ENCODE measurements at regions not wholly inside any gene's neighbourhood (a gene's known extent, or its start where the extent isn't known, plus 50 kb on each side); places are given as distances from the start of the nearest gene placed in this dataset.
"Not testable (repeated sequence)": the region's sequence is repeated elsewhere in the genome, so short reads cannot be mapped to it uniquely, and the experiment has no call there.

GRCh38 chr11:105429096-105429910 lies 180.6 kb upstream of the GRIA4 start:
- no peak for DNase-seq

GRCh38 chr11:105407101-105407500 lies 202.8 kb upstream of the GRIA4 start:
- DNase-seq: no peak

- DNase-seq: no peak
These were observed 208.5 kb upstream of the GRIA4 start for GRCh38 chr11:105401269-105401809.

- DNase-seq: no peak
These were observed 210.4 kb upstream of the GRIA4 start for GRCh38 chr11:105399511-105399910.

- DNase-seq: no peak
These were observed 211.2 kb upstream of the GRIA4 start for GRCh38 chr11:105398636-105399035.

DNA sequence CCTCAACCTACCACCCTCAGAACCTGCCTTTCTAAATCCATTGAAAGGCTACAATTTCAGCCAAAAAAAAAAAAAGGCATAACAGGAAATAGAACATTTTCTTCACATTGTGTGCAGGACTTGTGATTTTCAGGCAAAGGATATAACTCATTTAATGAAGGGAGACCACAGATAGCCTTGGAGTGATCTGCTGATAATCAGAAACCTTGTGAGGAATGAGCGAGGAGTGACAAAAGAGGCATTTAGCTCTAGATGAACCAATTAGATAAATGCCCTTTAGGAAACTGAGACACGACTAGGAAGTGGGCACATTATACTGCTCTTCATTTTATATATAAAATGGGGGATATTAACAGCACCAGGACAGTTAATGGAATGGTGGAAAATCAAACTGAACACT lies 216.5 kb upstream of the GRIA4 start:
- no peak for DNase-seq

DNA sequence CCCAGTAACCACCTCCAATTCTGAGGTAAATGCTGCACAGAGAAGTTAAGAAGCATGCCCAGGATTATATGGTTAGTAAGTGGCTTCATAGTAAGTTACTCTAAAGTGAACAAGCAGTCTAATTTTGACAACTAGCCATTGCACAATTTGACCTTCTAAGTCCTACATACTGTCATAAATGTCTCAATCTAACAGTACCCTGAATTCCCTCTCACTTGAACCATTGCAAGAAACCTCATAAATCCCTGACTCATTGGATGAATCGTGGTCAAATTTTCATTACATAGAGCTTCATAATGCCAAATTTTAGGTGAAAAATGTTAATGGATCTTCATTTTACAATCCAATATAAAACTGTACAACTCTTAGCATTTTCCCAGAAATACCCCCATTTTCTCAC lies 217.3 kb upstream of the GRIA4 start:
- no peak for DNase-seq

GRCh38 chr11:105389952-105390351 lies 219.9 kb upstream of the GRIA4 start:
- DNase-seq: no peak

DNA sequence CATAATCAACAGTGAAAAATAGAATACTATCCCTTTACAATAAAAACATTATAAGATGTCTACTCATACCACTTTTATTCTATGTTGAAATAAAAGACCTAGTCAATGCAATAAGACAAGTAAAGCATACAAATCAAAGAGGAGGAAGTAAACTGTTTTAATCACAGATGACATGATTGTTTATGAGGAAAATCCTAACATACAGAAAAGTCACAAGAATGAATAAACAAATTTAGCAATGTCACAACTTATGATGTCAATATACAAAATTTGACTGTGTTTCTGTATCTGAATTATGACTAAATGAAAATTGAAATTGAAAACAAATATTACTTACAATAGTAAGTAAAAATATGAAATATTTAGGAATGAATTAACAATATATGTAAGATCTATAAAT lies 221.9 kb upstream of the GRIA4 start:
- DNase-seq: no peak

DNA sequence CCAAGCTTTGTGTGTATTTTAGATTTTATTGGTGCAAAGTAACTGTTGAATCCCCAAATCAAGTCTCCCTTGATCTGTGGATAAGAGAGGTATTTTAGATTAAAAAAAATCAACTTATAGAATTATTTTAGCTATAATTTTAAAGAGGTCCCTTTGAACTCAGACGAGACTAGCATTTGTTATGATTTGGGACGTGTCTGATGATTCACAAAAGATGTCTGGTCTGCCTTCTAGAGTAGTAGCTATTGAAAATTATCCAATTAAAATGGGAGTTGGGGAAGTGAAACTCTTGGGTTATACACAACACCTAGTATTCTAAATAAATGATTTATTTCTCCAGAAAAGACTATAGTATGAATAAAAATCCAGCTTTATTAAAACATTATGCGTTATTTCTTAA lies 227.9 kb upstream of the GRIA4 start:
- DNase-seq: no peak

DNA sequence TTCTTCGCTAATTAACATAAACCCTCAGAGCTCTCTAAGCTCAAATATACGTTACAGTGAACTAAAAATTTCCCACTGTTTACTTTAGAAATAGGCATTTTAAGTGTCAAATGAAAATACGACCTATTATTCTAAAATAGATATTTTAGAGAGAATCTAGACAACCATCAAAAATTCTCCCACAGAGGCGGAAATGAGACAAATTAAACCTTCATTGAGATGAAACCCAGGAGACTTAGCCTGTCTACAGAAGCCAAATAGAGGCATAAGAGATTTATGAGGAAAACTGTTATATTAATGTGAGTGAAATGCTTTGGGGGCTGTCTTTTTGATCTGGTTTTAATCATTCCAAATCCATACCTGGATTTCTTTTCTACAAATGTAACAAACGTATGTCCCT lies 232.0 kb upstream of the GRIA4 start:
- DNase-seq: no peak

- no peak for DNase-seq
These were observed 232.6 kb upstream of the CARD18 start for GRCh38 chr11:105372206-105372605.

- no peak for DNase-seq
These were observed 231.7 kb upstream of the CARD18 start for GRCh38 chr11:105371311-105371710.

GRCh38 chr11:105368711-105369110 lies 229.1 kb upstream of the CARD18 start:
- DNase-seq: no peak

DNA sequence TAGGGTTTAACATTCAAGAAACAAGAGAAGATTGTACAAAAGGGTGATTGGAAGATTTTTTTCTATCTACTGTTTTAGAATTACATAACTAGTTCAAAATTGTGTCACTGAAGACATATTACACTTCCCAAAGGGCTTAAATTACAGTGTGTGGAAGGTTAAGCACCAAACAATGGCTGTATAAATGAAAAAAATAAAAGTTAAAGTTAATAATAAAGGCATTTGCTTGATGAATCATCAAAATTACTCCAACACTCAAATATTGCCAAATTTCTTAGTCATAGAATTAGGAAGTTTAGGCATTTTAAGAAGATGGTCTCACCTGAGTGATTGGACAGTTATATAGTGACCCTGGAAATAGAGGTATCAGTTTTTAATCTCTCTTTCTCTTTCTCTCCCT lies 227.6 kb upstream of the CARD18 start:
- no peak for DNase-seq

- DNase-seq: no peak
These were observed 222.1 kb upstream of the CARD18 start for GRCh38 chr11:105361651-105362050.

DNA sequence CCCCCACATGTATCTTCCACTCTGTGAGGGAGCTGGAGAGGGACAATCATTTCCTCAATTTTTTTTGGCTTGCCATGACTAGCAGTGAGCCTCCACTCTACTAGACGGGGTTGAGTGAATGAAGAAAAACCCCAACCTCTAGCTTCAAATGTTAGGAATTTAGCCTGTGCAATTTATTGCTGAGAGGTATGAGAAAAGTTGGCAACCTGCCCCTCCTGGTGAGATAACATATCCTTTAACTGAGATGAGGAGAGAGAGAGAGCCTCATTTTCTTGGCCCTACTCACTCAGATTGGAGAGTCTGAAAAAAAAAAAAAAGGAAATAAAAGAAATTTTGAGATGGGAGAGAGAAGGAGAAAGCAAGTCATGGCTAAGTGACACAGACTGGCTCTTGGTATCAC lies 218.2 kb upstream of the CARD18 start:
- DNase-seq: no peak

GRCh38 chr11:105357146-105357545 lies 217.6 kb upstream of the CARD18 start:
- no peak for DNase-seq

DNA sequence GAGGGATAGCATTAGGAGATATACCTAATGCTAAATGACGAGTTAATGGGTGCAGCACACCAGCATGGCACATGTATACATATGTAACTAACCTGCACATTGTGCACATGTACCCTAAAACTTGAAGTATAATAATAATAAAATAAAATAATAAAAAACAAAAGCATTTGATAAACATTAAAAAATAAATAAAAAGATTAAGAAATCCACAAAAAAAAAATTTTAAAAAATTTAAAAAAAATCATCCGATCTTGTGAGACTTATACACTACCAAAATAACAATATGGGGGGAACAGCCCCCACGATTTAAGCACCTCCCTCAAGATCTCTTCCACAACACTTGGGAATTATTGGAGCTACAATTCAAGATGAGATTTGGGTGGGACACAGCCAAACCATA lies 210.3 kb upstream of the CARD18 start:
- DNase-seq: not testable (repeated sequence)

GRCh38 chr11:105344938-105345337 lies 205.4 kb upstream of the CARD18 start:
- DNase-seq: no peak

DNA sequence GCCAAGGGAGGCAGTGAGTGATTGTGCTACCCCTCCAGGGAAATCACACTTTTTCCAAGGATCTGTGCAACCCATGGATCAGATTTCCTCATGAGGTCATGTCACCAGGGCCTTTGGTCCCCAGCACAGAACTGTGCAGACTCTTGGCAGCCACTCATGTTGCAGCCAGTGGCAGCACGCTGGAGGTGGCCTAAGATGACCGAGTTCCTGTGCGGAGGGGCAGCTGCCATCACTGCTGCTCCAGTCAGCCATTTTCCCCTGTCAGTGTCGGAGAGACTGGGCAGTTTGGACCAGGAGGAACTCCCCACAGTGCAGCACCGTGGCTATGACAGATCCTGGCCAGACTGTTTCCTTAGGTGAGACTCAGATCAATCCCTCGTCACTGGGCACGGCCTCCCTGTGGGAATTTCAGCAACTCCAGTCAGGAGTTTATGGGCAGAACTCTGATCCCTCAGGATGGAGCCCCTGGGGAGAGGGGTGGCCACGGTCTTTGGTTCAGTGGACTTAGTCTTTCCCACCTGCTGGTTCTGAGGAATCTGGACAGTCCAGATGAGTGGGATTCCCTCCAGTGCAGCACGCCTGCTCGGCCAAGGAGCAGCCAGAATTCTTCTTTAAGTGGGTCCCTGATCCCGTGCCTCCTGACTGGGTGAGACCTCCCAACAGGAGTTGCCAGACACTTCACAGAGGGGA lies 194.6 kb upstream of the CARD18 start:
- no peak for DNase-seq

- no peak for DNase-seq
These were observed 193.6 kb upstream of the CARD18 start for GRCh38 chr11:105333153-105333552.

DNA sequence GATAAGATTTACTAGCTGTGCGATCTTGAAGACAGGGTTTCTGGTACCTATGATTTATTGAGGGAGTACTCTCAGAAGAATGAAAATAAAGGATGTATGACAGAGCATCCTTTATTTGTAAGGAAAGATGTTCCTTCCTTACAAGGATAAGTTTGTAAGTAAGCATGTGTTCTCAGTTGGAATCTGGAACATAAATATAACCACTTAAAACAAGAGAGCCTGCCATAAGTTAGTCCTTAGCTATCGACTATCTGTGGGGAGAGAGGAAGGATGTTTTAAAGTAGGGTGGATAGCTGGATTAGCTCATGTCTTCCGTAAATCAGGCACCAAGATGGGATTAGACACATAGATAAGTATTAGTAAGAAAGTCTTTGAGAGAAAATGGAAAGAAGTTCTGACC lies 192.6 kb upstream of the CARD18 start:
- no peak for DNase-seq

GRCh38 chr11:105328061-105328460 lies 188.5 kb upstream of the CARD18 start:
- no peak for DNase-seq
